IMR-90 (cell line): ENCODE measurements at regions not wholly inside any gene's neighbourhood (a gene's known extent, or its start where the extent isn't known, plus 50 kb on each side); places are given as distances from the start of the nearest gene placed in this dataset.

ENCODE experiments used
- ATAC-seq: fragments of 200-7000 bp; cut with Tn5 transposase; 2 replicates; pipeline ENCODE4 v1.9.1; 2020; ENCODE audit warnings: low read depth, mild to moderate bottlenecking, moderate library complexity
- BruUV-seq: library from RNA; stranded (reverse); fragments of 400-500 nt; replicated peaks from 2 replicates; lab custom pipeline; 2021; lab: Mats Ljungman, UMichigan
- CTCF ChIA-PET: fragments of 300-600 bp; formaldehyde crosslinking; extraction: SDS; loops from one replicate; lab custom pipeline; 2021; ENCODE audit warnings: antibody characterized with exemption; lab: Yijun Ruan, JAX
- POLR2A ChIA-PET: fragments of 300-600 bp; sonication (Branson Sonifier 250); formaldehyde crosslinking; loops from one replicate; lab custom pipeline; 2022; ENCODE audit warnings: antibody characterized with exemption; ENCODE audit not compliant: unreplicated experiment; lab: Charles Lee
- DNase-seq: peaks from one replicate; pipeline ENCODE4 v3.0.0; 2013
- H2AFZ ChIP-seq: replicated peaks from 2 replicates; pipeline ENCODE3; 2013; ENCODE audit warnings: low read length, mild to moderate bottlenecking; ENCODE audit not compliant: poor library complexity
- H2AK5ac ChIP-seq: 2 replicates; pipeline ENCODE4 v1.6.1; 2013; ENCODE audit warnings: low read depth, low read length, inconsistent platforms
- H2AK9ac ChIP-seq: replicated peaks from 2 replicates; pipeline ENCODE3; 2013; ENCODE audit warnings: mild to moderate bottlenecking, low read depth, low read length, moderate library complexity; ENCODE audit not compliant: poor library complexity
- H2BK120ac ChIP-seq: 2 replicates; pipeline ENCODE4 v1.6.1; 2013; ENCODE audit warnings: low read depth, low read length, inconsistent platforms
- H2BK15ac ChIP-seq: 3 replicates; pipeline ENCODE4 v1.6.1; 2013; ENCODE audit warnings: low read depth, low read length, inconsistent platforms
- H2BK20ac ChIP-seq: 2 replicates; pipeline ENCODE4 v1.6.1; 2013; ENCODE audit warnings: low read depth, mild to moderate bottlenecking, inconsistent platforms, low read length, moderate library complexity
- H2BK5ac ChIP-seq: 2 replicates; pipeline ENCODE4 v1.6.1; 2013; ENCODE audit warnings: mild to moderate bottlenecking, low read depth, low read length, inconsistent platforms; ENCODE audit not compliant: poor library complexity, severe bottlenecking
- H3K14ac ChIP-seq: replicated peaks from 2 replicates; pipeline ENCODE4 v1.6.1; 2013; ENCODE audit warnings: low read depth, low read length, inconsistent platforms
- H3K18ac ChIP-seq: 2 replicates; pipeline ENCODE4 v1.6.1; 2013; ENCODE audit warnings: low read depth, low read length, control low read depth
- H3K23ac ChIP-seq: 2 replicates; pipeline ENCODE4 v1.6.1; 2013; ENCODE audit warnings: low read depth, low read length, inconsistent platforms
- H3K27ac ChIP-seq: 2 replicates; pipeline ENCODE4 v1.5.1; 2013; ENCODE audit warnings: mild to moderate bottlenecking, control low read depth, low read length; ENCODE audit not compliant: insufficient read depth
- H3K27me3 ChIP-seq: 2 replicates; pipeline ENCODE4 v1.6.1; 2013; ENCODE audit warnings: low read length; ENCODE audit not compliant: control insufficient read depth, insufficient read depth
- H3K36me3 ChIP-seq: 2 replicates; pipeline ENCODE4 v1.6.1; 2013; ENCODE audit warnings: low read length, mixed read lengths; ENCODE audit not compliant: control insufficient read depth, insufficient read depth
- H3K4ac ChIP-seq: 2 replicates; pipeline ENCODE4 v1.6.1; 2013; ENCODE audit warnings: low read depth, low read length, inconsistent platforms
- H3K4me1 ChIP-seq: 2 replicates; pipeline ENCODE4 v1.6.1; 2013; ENCODE audit warnings: low read length, mixed read lengths; ENCODE audit not compliant: control insufficient read depth, insufficient read depth
- H3K4me2 ChIP-seq: 2 replicates; pipeline ENCODE4 v1.6.1; 2013; ENCODE audit warnings: low read depth, mild to moderate bottlenecking, control low read depth, low read length, moderate library complexity
- H3K4me3 ChIP-seq: 2 replicates; pipeline ENCODE4 v1.5.1; 2013; ENCODE audit warnings: low read depth, mild to moderate bottlenecking, control low read depth, low read length, moderate library complexity; ENCODE audit not compliant: insufficient read depth
- H3K56ac ChIP-seq: 2 replicates; pipeline ENCODE4 v1.6.1; 2013; ENCODE audit warnings: low read length, inconsistent platforms; ENCODE audit not compliant: insufficient read depth; ENCODE audit errors: extremely low read depth
- H3K79me1 ChIP-seq, 2 experiments: 2 replicates each; pipeline ENCODE4 v1.6.1; 2013; ENCODE audit warnings: low read length in 2 of 2, inconsistent platforms in 1 of 2, low read depth in 1 of 2
- H3K9ac ChIP-seq: 2 replicates; pipeline ENCODE4 v1.6.1; 2013; ENCODE audit warnings: low read depth, low read length, control low read depth
- H3K9me1 ChIP-seq: 2 replicates; pipeline ENCODE4 v1.6.1; 2013; ENCODE audit warnings: low read length, inconsistent platforms; ENCODE audit not compliant: insufficient read depth
- H3K9me3 ChIP-seq: 2 replicates; pipeline ENCODE4 v1.6.1; 2013; ENCODE audit warnings: low read length; ENCODE audit not compliant: control insufficient read depth, insufficient read depth
- H4K20me1 ChIP-seq: 2 replicates; pipeline ENCODE4 v1.6.1; 2013; ENCODE audit warnings: low read length, inconsistent platforms; ENCODE audit not compliant: insufficient read depth
- H4K5ac ChIP-seq: 2 replicates; pipeline ENCODE4 v1.6.1; 2013; ENCODE audit warnings: mild to moderate bottlenecking, low read depth, low read length, control low read depth
- H4K8ac ChIP-seq, 2 experiments: 2 replicates each; pipeline ENCODE4 v1.6.1; 2013; ENCODE audit warnings: low read depth in 2 of 2, low read length in 2 of 2, control low read depth in 1 of 2, inconsistent platforms in 1 of 2
- H4K91ac ChIP-seq: 2 replicates; pipeline ENCODE4 v1.6.1; 2013; ENCODE audit warnings: low read depth, low read length, inconsistent platforms; ENCODE audit not compliant: insufficient read depth
- CEBPB ChIP-seq: IDR thresholded peaks from 2 replicates; pipeline ENCODE4 v1.6.1; 2012; ENCODE audit warnings: low read depth, low read length, improper control_type of control experiment
- CTCF ChIP-seq: conservative IDR thresholded peaks from 2 replicates; pipeline ENCODE4 v1.5.1; 2012; ENCODE audit warnings: mild to moderate bottlenecking, low read depth, low read length, improper control_type of control experiment
- ELK1 ChIP-seq: fragments of 150-350 bp; IDR thresholded peaks from 2 replicates; pipeline ENCODE4 v1.6.1; 2016; ENCODE audit warnings: low read depth, mild to moderate bottlenecking, low read length, moderate library complexity, borderline replicate concordance
- FOS ChIP-seq: fragments of 150-350 bp; IDR thresholded peaks from 2 replicates; pipeline ENCODE4 v1.6.1; 2016; ENCODE audit warnings: low read depth, low read length
- MAZ ChIP-seq: IDR thresholded peaks from 2 replicates; pipeline ENCODE4 v1.6.1; 2012; ENCODE audit warnings: low read depth, mild to moderate bottlenecking, low read length, improper control_type of control experiment, moderate library complexity, borderline replicate concordance
- NFE2L2 ChIP-seq: fragments of 150-350 bp; IDR thresholded peaks from 2 replicates; pipeline ENCODE4 v1.6.1; 2016; ENCODE audit warnings: low read depth, mild to moderate bottlenecking, low read length
- RFX5 ChIP-seq: IDR thresholded peaks from 2 replicates; pipeline ENCODE4 v1.8.0; 2012; ENCODE audit warnings: low read depth, mild to moderate bottlenecking, low read length, moderate library complexity
- USF2 ChIP-seq: fragments of 150-350 bp; IDR thresholded peaks from 2 replicates; pipeline ENCODE4 v1.6.1; 2017; ENCODE audit warnings: mild to moderate bottlenecking, antibody characterized with exemption, low read length, low read depth
- WGBS, 2 experiments: methylation state at CpG; one replicate each; pipeline versions ENCODE4 v1.1.5 to v1.1.7; 2013; ENCODE audit warnings: missing lambda C conversion rate in 2 of 2; ENCODE audit not compliant: insufficient read length in 1 of 2; ENCODE audit errors: extremely low coverage in 2 of 2; 5-methylcytosine and 5-hydroxymethylcytosine counted together
- dilution Hi-C: fragments of 300-500 bp; cut with HindIII; formaldehyde crosslinking; loops from one replicate; pipeline ENCODE4 v1.14.3; 2018; ENCODE audit warnings: low sequenced_read_pairs; ENCODE audit not compliant: unreplicated experiment
- in situ Hi-C: fragments of 300-500 bp; cut with MboI; formaldehyde crosslinking; loops from 3 replicates; pipeline ENCODE4 v1.14.3; 2019; ENCODE audit warnings: low sequenced_read_pairs, inconsistent platforms, mixed read lengths
- intact Hi-C: fragments of 100-400 bp; cut with micrococcal nuclease; formaldehyde crosslinking; loops from 2 replicates; pipeline ENCODE4 v1.10.0; 2022

- Histone ChIP-seq H3K9me1 (no peaks in the 10 kb centered on the region), H3K23ac (no peak overlapping the region), H2BK5ac (no peak overlapping the region), H2AK9ac (no peak overlapping the region), H3K27me3 (peaks cover 2% of the 10 kb centered on the region; the same call in 1 of the 2 replicates), H4K8ac (no peak overlapping the region), H2BK20ac (no peak overlapping the region), H3K9ac (no peak overlapping the region), H2AFZ (no peak overlapping the region), H3K4me1 (no peaks in the 10 kb centered on the region), H3K79me1 (no peaks in the 10 kb centered on the region), H3K27ac (no peak overlapping the region), H3K4me2 (peak overlapping the region; percentile 27; the same call in 1 of the 2 replicates), H3K14ac (no peak overlapping the region), H3K9me3 (0 out of 2 replicates have a peak, but pooled peaks cover 1% of the 10 kb centered on the region), H3K56ac (no peak overlapping the region), H3K18ac (no peak overlapping the region), H3K36me3 (no peaks in the 10 kb centered on the region), H4K20me1 (no peaks in the 10 kb centered on the region), H2BK120ac (no peak overlapping the region), H4K91ac (no peak overlapping the region), H2BK15ac (no peak overlapping the region), H4K5ac (no peak overlapping the region), H3K4me3 (peak overlapping the region; percentile 23; the same call in 1 of the 2 replicates), H2AK5ac (no peak overlapping the region), H3K4ac (no peak overlapping the region)
- POLR2A ChIA-PET, result no interaction called here
- dilution Hi-C loops, result no loop called here
- no CpG with 5 or more reads among the region's 1 CpG for WGBS, 2 experiments
- in situ Hi-C loops, result no loop called here
- TF ChIP-seq NFE2L2, result no peak
- no peak for TF ChIP-seq FOS
- TF ChIP-seq MAZ, result no peak
- TF ChIP-seq ELK1, result no peak
- TF ChIP-seq CTCF, result no peak
- TF ChIP-seq RFX5, result no peak
- TF ChIP-seq USF2, result no peak
- peak; percentile 78 for TF ChIP-seq CEBPB
- DNase-seq (peak; percentile 2), ATAC-seq (no peak)
- intact Hi-C loops, result no loop called here
- no TSS peak for BruUV-seq
- CTCF ChIA-PET, result no interaction called here
These were observed 67.6 kb upstream of the GUCA2B start for GRCh38 chr1:42085596-42085995.
